ENCODE measurements at regions not wholly inside any gene's neighbourhood (a gene's known extent, or its start where the extent isn't known, plus 50 kb on each side); places are given as distances from the start of the nearest gene placed in this dataset.

DNA sequence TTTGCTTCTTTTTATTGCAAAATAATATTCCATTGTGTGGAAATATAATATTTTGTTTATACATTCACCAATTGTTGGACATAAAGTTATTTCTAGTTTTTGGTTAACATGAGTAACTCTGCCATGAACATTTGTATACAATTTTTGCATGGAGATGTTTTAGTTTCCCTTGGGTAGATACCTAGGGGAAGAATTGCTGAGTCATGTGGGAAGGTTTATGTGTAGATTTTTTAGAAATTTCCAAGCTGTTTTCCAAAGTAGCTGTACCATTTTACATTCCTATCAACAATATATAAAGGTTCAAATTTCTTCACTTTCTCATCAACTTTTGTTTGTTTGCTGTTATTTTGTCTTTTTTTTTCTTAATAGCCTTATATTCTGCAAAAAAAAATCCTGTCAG is 664.7 kb upstream of the FBXO33 start (continued):
- no peak for TF ChIP-seq ZFP41 (CRISPR knock-in tag; IDR thresholded peaks at IDR 0.05; ENCODE audit: borderline replicate concordance)

DNA sequence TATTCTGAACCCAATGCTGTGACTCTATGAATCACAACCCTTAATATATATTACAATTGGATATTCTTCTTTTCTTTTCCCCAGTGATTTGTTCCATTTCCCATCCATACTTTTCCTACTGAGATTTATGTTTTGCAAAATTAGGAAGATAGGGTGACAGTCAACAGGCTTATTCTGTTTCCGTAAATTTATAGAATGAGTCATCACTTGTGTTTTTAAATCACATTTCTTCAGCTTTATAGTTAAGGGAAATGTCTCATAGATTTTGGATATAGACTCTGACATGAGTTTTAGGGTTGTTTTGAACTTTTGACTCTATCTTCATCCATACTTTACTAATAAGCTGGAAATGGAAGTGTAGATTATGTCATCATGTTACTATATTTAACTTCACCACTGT is 661.6 kb upstream of the FBXO33 start:
- H3K27ac ChIP-seq (ENCODE audit: extremely low read length, insufficient read depth, low read length): no peak overlapping the region

DNA sequence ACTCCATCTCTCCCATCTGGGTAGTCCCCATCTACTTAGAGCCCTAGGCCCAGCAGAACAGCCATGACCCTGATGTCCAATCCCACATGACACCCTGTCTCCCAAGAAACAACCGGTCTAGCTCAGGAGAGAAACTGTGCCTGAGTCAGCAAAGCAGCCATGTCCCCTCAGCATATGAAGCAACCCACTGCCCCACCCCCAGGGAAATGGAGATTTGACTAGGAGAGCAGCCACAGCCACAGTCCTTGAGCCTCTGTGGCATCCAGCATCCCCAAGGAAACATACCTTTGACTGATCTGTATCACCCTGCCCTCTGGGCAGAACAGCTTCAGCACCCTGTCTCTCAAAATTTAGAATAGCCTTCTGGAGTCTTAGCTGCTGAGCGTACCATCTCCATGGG is 641.9 kb upstream of the FBXO33 start:
- Histone ChIP-seq H3K4me2 (ENCODE audit: low read depth, low read length) (no peak overlapping the region), H4K20me1 (ENCODE audit: insufficient read depth, low read length) (no peaks in the 10 kb centered on the region), H3K9ac (ENCODE audit: insufficient read depth, low read depth, low read length) (no peak overlapping the region), H3K27me3 (ENCODE audit: control insufficient read depth in 1 of 2, insufficient read depth in 2 of 2, low read length in 2 of 2) (no peaks in the 10 kb centered on the region), H3K36me3 (replicated peaks in 1 of 2; ENCODE audit: control insufficient read depth in 1 of 2, insufficient read depth in 2 of 2, low read length in 2 of 2) (no peaks in the 10 kb centered on the region), H3K27ac (ENCODE audit: extremely low read length, insufficient read depth, low read length) (no peak overlapping the region), H2AFZ (ENCODE audit: low read length) (no peak overlapping the region), H3K4me3 (replicated peaks in 1 of 3; ENCODE audit: insufficient read depth in 1 of 3, low read depth in 2 of 3, low read length in 3 of 3) (no peak overlapping the region), H3K9me3 (ENCODE audit: low read length) (peaks cover 65% of the 10 kb centered on the region), H3K4me1 (ENCODE audit: insufficient read depth, low read length) (no peaks in the 10 kb centered on the region), H3K79me2 (ENCODE audit: insufficient read depth, low read length) (no peaks in the 10 kb centered on the region)
- DNase-seq (ENCODE audit: low spot score) (no peak), ATAC-seq (peak; percentile 31; the same call in 1 of the 3 replicates), FAIRE-seq (no peak)
- intact Hi-C loops (cut with micrococcal nuclease; ENCODE audit: unreplicated experiment): no loop called here
- BruUV-seq (replicated peaks): no TSS peak
- POLR2A ChIA-PET: no interaction called here
- 0% methylated on average over 2 of the region's 2 CpGs for WGBS (ENCODE audit: low lambda C conversion rate)
- in situ Hi-C loops (cut with HindIII; ENCODE audit: extremely low pct_ligation_motif_present, low pct_unique_long_range_greater_than_20kb): no loop called here
- 0 out of 2 replicates have a peak, but pooled peaks have one; percentile 52 for TF ChIP-seq HOXA7 (CRISPR knock-in tag; IDR thresholded peaks at IDR 0.05)
- no peak for TF ChIP-seq CHCHD3 (CRISPR knock-in tag; IDR thresholded peaks at IDR 0.05)
- CTCF ChIA-PET (ENCODE audit: low intra/inter-chr PET ratio, low total read pairs): no interaction called here

More for the DNA sequence above, 661.6 kb upstream of the FBXO33 start:
- CTCF ChIA-PET (ENCODE audit: low intra/inter-chr PET ratio, low total read pairs): no interaction called here
- FAIRE-seq (no peak), DNase-seq (ENCODE audit: low spot score) (no peak), ATAC-seq (no peak)
- in situ Hi-C loops (cut with HindIII; ENCODE audit: extremely low pct_ligation_motif_present, low pct_unique_long_range_greater_than_20kb) (no loop called here), intact Hi-C loops (cut with micrococcal nuclease; ENCODE audit: unreplicated experiment) (no loop called here)
- H3K79me2 ChIP-seq (ENCODE audit: insufficient read depth, low read length): no peaks in the 10 kb centered on the region
- no peak overlapping the region for H3K4me3 ChIP-seq (replicated peaks in 1 of 3; ENCODE audit: insufficient read depth in 1 of 3, low read depth in 2 of 3, low read length in 3 of 3)
- H3K4me1 ChIP-seq (ENCODE audit: insufficient read depth, low read length): no peaks in the 10 kb centered on the region
- peaks cover 61% of the 10 kb centered on the region for H3K9me3 ChIP-seq (ENCODE audit: low read length)
- BruUV-seq (replicated peaks): no TSS peak
- WGBS (ENCODE audit: low lambda C conversion rate): 10% methylated on average over 1 of the region's 1 CpG
- no peak overlapping the region for H3K4me2 ChIP-seq (ENCODE audit: low read depth, low read length)
- POLR2A ChIA-PET: no interaction called here
- H2AFZ ChIP-seq (ENCODE audit: low read length): no peak overlapping the region
- TF ChIP-seq, protein P1, sequence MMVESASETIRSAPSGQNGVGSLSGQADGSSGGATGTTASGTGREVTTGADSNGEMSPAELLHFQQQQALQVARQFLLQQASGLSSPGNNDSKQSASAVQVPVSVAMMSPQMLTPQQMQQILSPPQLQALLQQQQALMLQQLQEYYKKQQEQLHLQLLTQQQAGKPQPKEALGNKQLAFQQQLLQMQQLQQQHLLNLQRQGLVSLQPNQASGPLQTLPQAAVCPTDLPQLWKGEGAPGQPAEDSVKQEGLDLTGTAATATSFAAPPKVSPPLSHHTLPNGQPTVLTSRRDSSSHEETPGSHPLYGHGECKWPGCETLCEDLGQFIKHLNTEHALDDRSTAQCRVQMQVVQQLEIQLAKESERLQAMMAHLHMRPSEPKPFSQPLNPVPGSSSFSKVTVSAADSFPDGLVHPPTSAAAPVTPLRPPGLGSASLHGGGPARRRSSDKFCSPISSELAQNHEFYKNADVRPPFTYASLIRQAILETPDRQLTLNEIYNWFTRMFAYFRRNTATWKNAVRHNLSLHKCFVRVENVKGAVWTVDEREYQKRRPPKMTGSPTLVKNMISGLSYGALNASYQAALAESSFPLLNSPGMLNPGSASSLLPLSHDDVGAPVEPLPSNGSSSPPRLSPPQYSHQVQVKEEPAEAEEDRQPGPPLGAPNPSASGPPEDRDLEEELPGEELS (CRISPR knock-in tag; IDR thresholded peaks at IDR 0.05): no peak
- peak; percentile 19; the same call in 1 of the 2 replicates for TF ChIP-seq CREB1 (IDR thresholded peaks at IDR 0.05)
- no peak for TF ChIP-seq CREB1 (CRISPR knock-in tag; IDR thresholded peaks at IDR 0.05)
- TF ChIP-seq ATF7 (IDR thresholded peaks at IDR 0.05): peak; percentile 39; the same call in 1 of the 2 replicates
- TF ChIP-seq ATF7 (CRISPR knock-in tag; IDR thresholded peaks at IDR 0.05): no peak
- no peaks in the 10 kb centered on the region for H4K20me1 ChIP-seq (ENCODE audit: insufficient read depth, low read length)
- H3K9ac ChIP-seq (ENCODE audit: insufficient read depth, low read depth, low read length): no peak overlapping the region
- no peaks in the 10 kb centered on the region for H3K27me3 ChIP-seq (ENCODE audit: control insufficient read depth in 1 of 2, insufficient read depth in 2 of 2, low read length in 2 of 2)
- H3K36me3 ChIP-seq (replicated peaks in 1 of 2; ENCODE audit: control insufficient read depth in 1 of 2, insufficient read depth in 2 of 2, low read length in 2 of 2): no peaks in the 10 kb centered on the region

Data from HepG2 (cell line).